SHP77 treated with DMSO at 0.1 percent for 48 hours (cell line): ENCODE measurements at regions not wholly inside any gene's neighbourhood (a gene's known extent, or its start where the extent isn't known, plus 50 kb on each side); places are given as distances from the start of the nearest gene placed in this dataset.

Experiments used
- DNase-seq: peaks from one replicate; lab custom pipeline; 2025; lab: John Stamatoyannopoulos, UW

DNA sequence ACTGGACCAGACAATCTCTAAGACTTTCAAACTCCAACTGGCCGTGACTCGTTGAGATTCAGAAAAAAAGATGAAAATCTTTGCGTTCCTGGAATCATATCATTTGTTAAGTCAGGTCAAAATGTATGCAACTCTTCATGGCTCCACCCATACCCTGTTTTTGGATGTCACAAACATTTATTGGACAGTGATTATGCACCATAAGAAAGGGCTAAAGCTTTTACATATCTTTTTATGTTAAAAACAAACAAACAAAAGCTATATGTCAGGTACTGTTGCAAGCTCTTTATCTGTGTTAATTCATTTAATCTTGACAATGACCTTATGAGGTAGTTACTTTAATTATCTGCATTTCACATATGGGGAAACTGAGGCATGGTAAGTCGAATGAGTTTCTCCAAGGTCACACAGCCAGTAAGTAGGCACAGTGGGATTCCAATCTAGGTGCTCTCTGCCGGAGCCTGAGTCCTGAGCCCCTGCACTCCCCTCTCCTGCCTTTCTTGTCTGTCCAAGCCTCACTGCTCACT is 145.7 kb upstream of the MYCN start:
- DNase-seq, result no peak

- DNase-seq, result no peak
Observed at GRCh38 chr2:15795426-15795825, 144.9 kb upstream of the MYCN start.

DNA sequence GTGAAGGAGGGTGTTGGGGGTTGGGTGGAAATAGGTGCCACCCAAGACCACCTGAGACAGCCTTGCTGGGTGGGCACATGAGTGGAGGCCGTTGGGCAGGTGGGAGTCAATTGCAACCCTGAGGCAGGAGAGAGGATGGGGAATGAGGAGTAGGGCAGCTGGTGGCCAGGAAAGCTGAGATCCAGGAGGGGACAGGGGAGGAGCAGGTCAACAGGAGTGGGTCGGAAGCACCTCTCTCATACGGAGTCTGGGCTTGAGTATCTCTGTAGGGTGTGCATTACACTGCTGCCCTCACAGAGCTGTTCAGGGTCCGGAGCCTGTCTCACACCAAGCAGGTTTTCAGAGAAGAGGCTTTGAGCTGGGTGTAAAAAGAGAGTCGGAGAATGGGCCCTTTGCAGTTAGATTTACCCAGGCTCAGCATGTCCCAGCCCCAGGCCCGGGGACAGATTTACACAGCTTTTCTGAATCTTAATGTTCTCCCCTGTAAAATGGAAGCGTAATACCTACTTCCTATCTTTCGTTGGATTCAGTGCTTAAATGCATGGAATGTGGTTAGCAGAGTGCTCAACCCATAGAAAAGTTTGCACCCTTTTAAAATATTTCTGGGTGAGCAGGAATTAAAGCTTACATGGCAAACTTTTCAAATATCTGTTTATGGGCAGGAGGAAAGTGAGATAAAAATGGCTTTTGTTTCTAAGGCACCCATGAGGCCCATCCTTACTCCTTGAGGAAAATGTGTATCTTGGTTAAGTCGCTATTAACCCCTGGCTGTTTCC is 144.0 kb upstream of the MYCN start:
- DNase-seq, result no peak

DNA sequence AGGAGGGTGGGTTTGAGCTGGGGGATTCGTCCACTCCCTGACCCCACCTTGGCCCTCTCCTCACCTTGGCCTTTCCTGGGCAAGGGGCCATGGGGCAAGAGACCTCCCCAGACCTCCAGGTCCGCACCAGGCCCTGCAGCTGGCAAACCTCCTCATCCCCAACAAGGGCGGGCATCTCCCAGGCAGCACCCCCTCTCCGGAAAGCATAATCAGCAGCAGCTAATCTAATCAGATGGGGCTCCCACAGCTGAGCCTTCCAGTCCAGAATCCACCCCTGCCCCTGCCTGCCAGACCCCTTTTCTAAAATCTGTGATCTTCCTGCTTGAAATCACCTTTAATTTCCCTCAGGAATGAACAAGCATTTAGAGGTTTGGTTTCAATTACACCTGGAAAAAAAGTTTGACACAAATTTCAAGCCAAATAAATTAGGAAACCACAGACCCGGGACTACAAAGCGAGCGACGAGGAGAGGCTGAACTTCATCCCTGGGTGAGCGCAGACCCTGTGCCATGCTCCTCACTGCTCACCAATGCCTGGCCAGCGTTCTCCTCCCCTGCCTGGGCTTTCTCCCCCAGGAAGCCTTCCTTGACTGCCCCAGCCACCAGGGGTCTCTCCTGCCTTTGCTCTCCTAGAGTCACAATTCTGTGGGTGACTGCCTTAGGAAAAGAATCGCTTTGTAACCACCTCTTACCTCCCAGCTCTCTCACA is 143.0 kb upstream of the MYCN start:
- no peak for DNase-seq

DNA sequence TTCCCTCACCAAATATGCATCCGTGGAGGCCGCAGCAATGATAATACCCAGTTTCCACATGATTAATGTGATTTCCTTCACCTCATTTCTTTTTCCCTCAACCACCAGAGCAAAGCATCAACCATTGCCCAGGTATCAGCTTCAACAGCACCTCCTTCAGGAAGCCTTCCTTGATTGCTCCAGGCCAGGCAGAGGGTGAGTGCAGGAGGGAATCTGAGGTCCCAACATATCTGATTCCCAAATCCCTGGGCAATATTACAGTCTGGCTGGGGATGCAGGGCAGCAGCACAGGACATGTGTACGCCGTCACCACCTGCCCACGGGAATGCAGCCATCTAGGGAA is 142.4 kb upstream of the MYCN start:
- DNase-seq, result no peak

- DNase-seq, result no peak
Observed at GRCh38 chr2:15798701-15799431, 141.5 kb upstream of the MYCN start.

- no peak for DNase-seq
Observed at GRCh38 chr2:15799432-15799827, 140.9 kb upstream of the MYCN start.

- DNase-seq, result no peak
Observed at GRCh38 chr2:15800495-15801329, 139.6 kb upstream of the MYCN start.

DNA sequence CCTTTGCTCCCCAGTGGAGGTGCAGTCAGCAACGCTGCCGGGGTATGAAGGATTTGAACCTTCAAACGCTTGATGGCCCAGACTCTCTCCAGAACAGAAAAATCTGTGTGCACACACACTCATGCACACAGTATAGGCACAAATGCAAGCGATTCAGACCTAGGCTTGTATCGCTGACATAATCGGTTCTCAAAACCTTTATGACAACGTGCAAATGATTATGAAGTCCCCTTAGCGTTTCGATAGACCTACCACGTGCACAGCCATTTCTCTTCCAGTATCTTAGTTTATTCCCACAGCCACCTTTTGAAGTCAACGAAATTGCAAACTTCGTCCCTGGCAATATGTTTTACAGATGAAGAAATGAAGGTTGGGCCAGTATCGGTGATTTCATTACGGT is 138.9 kb upstream of the MYCN start:
- DNase-seq, result no peak

DNA sequence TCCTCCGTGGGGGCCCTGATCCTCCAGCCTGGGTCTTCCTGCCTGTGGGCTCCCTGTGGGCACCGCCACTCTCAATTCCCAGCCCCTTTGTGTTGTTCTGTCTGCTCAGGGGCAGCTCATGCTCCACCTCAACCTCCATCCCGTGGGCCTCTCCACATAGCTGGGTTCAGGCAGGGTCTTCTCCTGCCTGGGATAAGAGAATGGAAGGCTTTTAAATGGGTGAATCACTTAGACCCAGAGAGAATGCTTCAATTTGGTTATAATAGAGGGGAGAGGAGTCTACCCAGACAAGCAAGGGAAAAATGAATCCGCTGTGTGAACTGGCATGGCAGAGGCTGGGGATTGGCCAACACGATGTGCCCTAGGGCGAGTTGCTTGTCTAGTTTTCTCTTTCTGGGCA is 138.4 kb upstream of the MYCN start:
- no peak for DNase-seq

DNA sequence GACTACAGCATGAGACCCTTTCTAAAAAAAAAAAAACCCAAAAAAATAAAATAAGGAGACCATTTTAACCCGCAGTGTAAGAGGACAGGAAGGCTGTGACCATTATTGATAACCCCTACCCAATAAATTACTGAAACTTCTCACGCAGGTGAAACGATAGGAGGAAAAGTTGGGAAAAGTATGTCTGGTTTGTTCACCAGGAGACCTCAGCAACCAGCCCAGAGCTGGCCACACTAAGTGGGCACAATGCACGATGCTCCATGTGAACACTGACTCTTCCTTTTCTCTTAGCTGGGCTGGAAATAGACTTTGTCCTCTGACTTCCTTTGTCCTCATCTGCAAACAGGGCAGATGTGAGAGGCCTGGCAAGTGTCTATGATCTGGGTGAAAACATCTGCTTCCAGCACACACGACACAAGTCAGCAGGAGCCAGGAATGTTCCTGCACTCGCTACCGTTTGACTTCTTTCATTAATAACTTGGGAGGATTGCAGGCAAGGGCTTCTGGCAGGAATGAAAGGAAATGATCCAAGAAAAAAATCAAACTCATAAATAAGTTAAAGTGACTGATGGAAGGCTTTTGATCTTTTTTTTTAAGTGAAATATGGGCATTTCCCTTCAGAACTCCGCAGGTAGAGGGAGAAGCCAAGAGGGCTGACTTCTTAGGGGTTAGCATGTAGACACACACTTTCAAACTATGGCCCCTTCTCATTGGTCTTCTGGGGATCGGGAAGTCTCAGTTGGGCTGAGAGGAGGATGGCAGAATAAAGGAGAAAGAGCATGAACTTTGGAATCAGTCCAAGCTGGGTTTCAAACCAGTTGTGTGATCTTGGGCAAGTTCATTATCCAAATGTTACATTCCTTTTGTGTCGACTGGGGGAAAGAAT is 137.4 kb upstream of the MYCN start:
- DNase-seq, result no peak

GRCh38 chr2:15803543-15804245 is 136.7 kb upstream of the MYCN start:
- no peak for DNase-seq

GRCh38 chr2:15804246-15804619 is 136.1 kb upstream of the MYCN start:
- no peak for DNase-seq

DNA sequence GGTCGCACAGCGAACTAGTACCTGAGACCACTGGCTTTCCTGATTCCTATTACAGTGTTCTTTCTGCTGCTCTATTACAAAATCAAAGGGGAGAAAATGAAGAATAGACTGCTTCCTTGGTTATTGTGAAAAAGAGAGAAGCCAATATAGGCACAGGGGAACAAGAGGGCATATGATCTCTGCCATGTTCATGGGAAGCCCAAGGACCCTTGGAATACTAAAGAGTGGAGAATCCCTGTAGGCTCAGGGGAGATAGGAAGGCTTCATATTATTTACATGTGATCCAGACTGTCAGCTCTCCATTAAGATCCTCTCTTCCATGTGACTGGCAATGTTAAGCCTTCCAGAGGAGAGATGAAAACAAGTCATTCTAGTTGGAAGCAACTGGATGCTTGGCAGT is 135.7 kb upstream of the MYCN start:
- no peak for DNase-seq

DNA sequence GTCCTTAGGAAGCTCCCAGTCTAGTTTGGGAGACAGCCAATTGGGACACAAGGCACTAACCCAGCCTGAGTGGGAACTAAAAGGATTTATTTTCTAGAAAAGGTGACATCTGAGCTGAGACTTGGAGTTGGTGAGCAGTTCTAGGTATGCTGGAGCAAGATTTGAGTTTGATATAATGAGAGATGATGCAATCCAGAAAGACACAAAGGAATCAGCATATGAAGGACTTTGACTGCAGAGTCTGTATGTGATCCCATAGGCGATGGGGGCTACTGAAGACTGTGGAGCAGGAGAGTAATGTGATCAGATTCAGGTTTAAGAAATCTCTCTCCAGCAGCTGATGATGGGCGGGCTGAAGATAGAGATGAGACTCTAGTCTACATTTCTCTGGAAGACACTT is 135.1 kb upstream of the MYCN start:
- no peak for DNase-seq

DNA sequence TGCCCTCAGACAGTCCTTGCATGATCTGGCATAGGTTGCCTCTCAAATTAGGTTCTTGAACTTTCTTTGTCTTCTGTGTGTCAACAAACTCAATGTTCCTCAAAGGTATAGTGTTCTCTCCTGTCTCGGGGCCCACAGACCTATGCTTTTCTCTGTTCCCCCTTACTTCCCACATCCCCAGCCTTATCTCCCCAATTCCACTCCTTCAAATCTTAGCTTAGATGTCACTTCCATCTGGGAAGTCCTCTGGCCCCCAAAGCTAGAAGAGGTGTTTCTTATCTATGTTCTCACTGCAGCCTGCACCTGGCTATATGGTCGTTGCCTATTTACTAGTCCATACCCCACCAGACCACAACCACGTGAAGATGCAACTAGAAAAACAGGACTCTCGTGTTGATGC is 134.6 kb upstream of the MYCN start:
- DNase-seq, result no peak

GRCh38 chr2:15806801-15807417 is 133.4 kb upstream of the MYCN start:
- DNase-seq, result no peak

- no peak for DNase-seq
Observed at GRCh38 chr2:15807418-15808203, 132.7 kb upstream of the MYCN start.
